ENCODE measurements at regions not wholly inside any gene's neighbourhood (a gene's known extent, or its start where the extent isn't known, plus 50 kb on each side); places are given as distances from the start of the nearest gene placed in this dataset.

- Histone ChIP-seq H4K20me1 (ENCODE audit: insufficient read depth) (no peaks in the 10 kb centered on the region), H3K4me1 (ENCODE audit: control insufficient read depth in 1 of 2, insufficient read depth in 2 of 2, low read length in 2 of 2) (no peaks in the 10 kb centered on the region), H3K9me3 (ENCODE audit: control insufficient read depth in 1 of 2, insufficient read depth in 1 of 2, low read depth in 1 of 2, low read length in 2 of 2) (no peaks in the 10 kb centered on the region), H3K4me2 (ENCODE audit: low read length) (no peak overlapping the region), H3K79me2 (ENCODE audit: insufficient read depth, low read length) (no peaks in the 10 kb centered on the region), H3K4me3 (replicated peaks in 1 of 2; ENCODE audit: low read depth in 1 of 2, low read length in 2 of 2) (no peak overlapping the region), H3K27ac (ENCODE audit: low read depth, low read length) (no peak overlapping the region), H3K36me3 (ENCODE audit: control insufficient read depth in 1 of 2, insufficient read depth in 2 of 2, low read length in 2 of 2) (no peaks in the 10 kb centered on the region), H2AFZ (ENCODE audit: low read depth, low read length, poor library complexity, severe bottlenecking) (no peak overlapping the region), H3K27me3 (ENCODE audit: insufficient read depth, low read length) (no peaks in the 10 kb centered on the region), H3K9ac (ENCODE audit: low read length) (no peak overlapping the region), H3K9me2 (ENCODE audit: insufficient read depth) (no peaks in the 10 kb centered on the region)
- ChIA-PET RAD21 (ENCODE audit: low non-redundant PET in 1 of 2, low total read pairs in 2 of 2, uncharacterized antibody in 2 of 2, unreplicated experiment in 2 of 2) (no interaction called here), CTCF (no interaction called here), POLR2A (no interaction called here)
- BruUV-seq (replicated peaks) = no TSS peak
- intact Hi-C loops (cut with micrococcal nuclease) = no loop called here
- no peak for TF ChIP-seq YY1 (IDR thresholded peaks at IDR 0.05; ENCODE audit: extremely low read depth, insufficient replicate concordance, low read depth, low read length)
- TF ChIP-seq ZNF274 (IDR thresholded peaks at IDR 0.05; ENCODE audit: low read depth, low read length) = no peak
- TF ChIP-seq TCF7L2 (IDR thresholded peaks at IDR 0.05; ENCODE audit: borderline replicate concordance, extremely low read depth, insufficient read depth, insufficient read length) = no peak
- TF ChIP-seq REST (IDR thresholded peaks at IDR 0.05; ENCODE audit: low read depth) = no peak
- no peak for TF ChIP-seq MAX (IDR thresholded peaks at IDR 0.05)
- no peak for TF ChIP-seq ZBTB33 (IDR thresholded peaks at IDR 0.05; ENCODE audit: extremely low read depth, insufficient replicate concordance, low read length)
- no peak for ATAC-seq
- no peak for DNase-seq (ENCODE audit: low read depth, low spot score)
Measured at GRCh38 chr12:67420506-67420905, 151.3 kb downstream of the CAND1 start.
